GM12878 (cell line): ENCODE measurements at regions not wholly inside any gene's neighbourhood (a gene's known extent, or its start where the extent isn't known, plus 50 kb on each side); places are given as distances from the start of the nearest gene placed in this dataset.

Source experiments
- ASH2L ChIP-seq: fragments of 300-600, 200-600 bp; sonication (generic); IDR thresholded peaks from 2 replicates; pipeline ENCODE4 v1.6.1; 2017; ENCODE audit warnings: low read depth, mild to moderate bottlenecking, borderline replicate concordance
- ATF3 ChIP-seq: IDR thresholded peaks from 2 replicates; pipeline ENCODE4 v1.6.1; 2011; ENCODE audit warnings: low read depth, mild to moderate bottlenecking, low read length, moderate library complexity, borderline replicate concordance; ENCODE audit errors: extremely low read depth
- BCLAF1 ChIP-seq: fragments of 450-650 bp; IDR thresholded peaks from 2 replicates; pipeline ENCODE4 v1.6.1; 2017; ENCODE audit warnings: antibody characterized with exemption, mild to moderate bottlenecking, moderate library complexity
- DPF2 ChIP-seq: fragments of 450-650 bp; IDR thresholded peaks from 2 replicates; pipeline ENCODE4 v1.6.1; 2017; ENCODE audit warnings: mild to moderate bottlenecking
- EGR1 ChIP-seq, 2 experiments: IDR thresholded peaks; 1 replicate in 1 of 2; 2 replicates in 1 of 2; pipeline ENCODE4 v1.6.1; 2011 to 2012; ENCODE audit warnings: low read depth in 2 of 2, low read length in 2 of 2, borderline replicate concordance in 1 of 2, mild to moderate bottlenecking in 1 of 2, moderate library complexity in 1 of 2
- JUND ChIP-seq: IDR thresholded peaks from 2 replicates; pipeline ENCODE4 v1.6.1; 2012; ENCODE audit warnings: low read depth, mild to moderate bottlenecking, low read length, improper control_type of control experiment, moderate library complexity
- NR2C2 ChIP-seq: IDR thresholded peaks from 2 replicates; pipeline ENCODE4 v1.6.1; 2011; ENCODE audit warnings: borderline replicate concordance, low read depth; ENCODE audit not compliant: control insufficient read depth, insufficient read length
- RAD21 ChIP-seq: IDR thresholded peaks from 2 replicates; pipeline ENCODE4 v1.6.1; 2011; ENCODE audit warnings: mild to moderate bottlenecking, low read depth, low read length, moderate library complexity; ENCODE audit not compliant: insufficient read depth
- TAF1 ChIP-seq: IDR thresholded peaks from 2 replicates; pipeline ENCODE4 v1.6.1; 2011; ENCODE audit warnings: mild to moderate bottlenecking, low read depth, low read length, borderline replicate concordance
- ZNF207 ChIP-seq: fragments of 450-650 bp; IDR thresholded peaks from 2 replicates; pipeline ENCODE4 v1.6.1; 2014; ENCODE audit warnings: antibody characterized with exemption, mild to moderate bottlenecking, borderline replicate concordance
- TF ChIP-seq, protein P1 (sequence below), 3 experiments: IDR thresholded peaks in 2 of 3; conservative IDR thresholded peaks in 1 of 3; 2 replicates each; pipeline ENCODE4 v1.5.1; 2011; ENCODE audit warnings: low read depth in 3 of 3, low read length in 3 of 3, mild to moderate bottlenecking in 3 of 3, control low read depth in 2 of 3, moderate library complexity in 2 of 3, inconsistent platforms in 1 of 3, mixed read lengths in 1 of 3; ENCODE audit not compliant: control insufficient read depth in 2 of 3, insufficient read depth in 1 of 3; ENCODE audit errors: extremely low read depth in 1 of 3
- TF ChIP-seq, protein P2 (sequence below): IDR thresholded peaks from 2 replicates; pipeline ENCODE4 v1.6.1; 2012; ENCODE audit warnings: low read depth, low read length, improper control_type of control experiment

DNA sequence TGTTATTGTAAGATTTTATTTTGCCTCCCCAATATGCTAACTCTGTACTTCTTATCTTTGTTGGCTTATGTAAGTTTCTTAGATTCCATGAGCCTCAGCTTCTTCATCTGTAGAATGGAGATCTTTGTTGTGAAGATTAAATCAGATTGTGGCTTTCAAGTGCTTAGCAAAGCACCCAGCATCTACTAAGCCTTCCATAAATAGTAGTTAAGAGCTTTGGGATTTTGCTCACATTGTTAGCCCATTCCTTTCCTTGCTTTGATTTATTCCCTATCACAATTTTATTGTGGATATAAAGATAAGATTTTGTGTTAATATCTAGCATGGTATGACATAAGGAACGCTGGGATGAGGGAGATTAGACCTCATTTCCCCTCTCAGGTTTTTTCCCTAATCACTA is 501.4 kb downstream of the PYDC2 start:
- no peak for TF ChIP-seq BCLAF1
- no peak for TF ChIP-seq ZNF207
- no peak for TF ChIP-seq RAD21
- TF ChIP-seq, protein P1, sequence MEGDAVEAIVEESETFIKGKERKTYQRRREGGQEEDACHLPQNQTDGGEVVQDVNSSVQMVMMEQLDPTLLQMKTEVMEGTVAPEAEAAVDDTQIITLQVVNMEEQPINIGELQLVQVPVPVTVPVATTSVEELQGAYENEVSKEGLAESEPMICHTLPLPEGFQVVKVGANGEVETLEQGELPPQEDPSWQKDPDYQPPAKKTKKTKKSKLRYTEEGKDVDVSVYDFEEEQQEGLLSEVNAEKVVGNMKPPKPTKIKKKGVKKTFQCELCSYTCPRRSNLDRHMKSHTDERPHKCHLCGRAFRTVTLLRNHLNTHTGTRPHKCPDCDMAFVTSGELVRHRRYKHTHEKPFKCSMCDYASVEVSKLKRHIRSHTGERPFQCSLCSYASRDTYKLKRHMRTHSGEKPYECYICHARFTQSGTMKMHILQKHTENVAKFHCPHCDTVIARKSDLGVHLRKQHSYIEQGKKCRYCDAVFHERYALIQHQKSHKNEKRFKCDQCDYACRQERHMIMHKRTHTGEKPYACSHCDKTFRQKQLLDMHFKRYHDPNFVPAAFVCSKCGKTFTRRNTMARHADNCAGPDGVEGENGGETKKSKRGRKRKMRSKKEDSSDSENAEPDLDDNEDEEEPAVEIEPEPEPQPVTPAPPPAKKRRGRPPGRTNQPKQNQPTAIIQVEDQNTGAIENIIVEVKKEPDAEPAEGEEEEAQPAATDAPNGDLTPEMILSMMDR (IDR thresholded peaks at IDR 0.05 in 2 of 3, conservative IDR thresholded peaks at IDR 0.05 in 1 of 3; ENCODE audit: control insufficient read depth in 2 of 3, extremely low read depth in 1 of 3, insufficient read depth in 1 of 3, low read depth in 3 of 3, low read length in 3 of 3), result no peak
- TF ChIP-seq ATF3, result no peak
- TF ChIP-seq DPF2, result no peak
- no peak for TF ChIP-seq JUND
- TF ChIP-seq EGR1 (IDR thresholded peaks at IDR 0.05; ENCODE audit: borderline replicate concordance in 1 of 2, low read depth in 2 of 2, low read length in 2 of 2), result no peak
- no peak for TF ChIP-seq TAF1
- no peak for TF ChIP-seq ASH2L
- no peak for TF ChIP-seq NR2C2
- TF ChIP-seq, protein P2, sequence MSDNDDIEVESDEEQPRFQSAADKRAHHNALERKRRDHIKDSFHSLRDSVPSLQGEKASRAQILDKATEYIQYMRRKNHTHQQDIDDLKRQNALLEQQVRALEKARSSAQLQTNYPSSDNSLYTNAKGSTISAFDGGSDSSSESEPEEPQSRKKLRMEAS, result no peak
